A673 (cell line): ENCODE measurements at regions not wholly inside any gene's neighbourhood (a gene's known extent, or its start where the extent isn't known, plus 50 kb on each side); places are given as distances from the start of the nearest gene placed in this dataset.

Experiments
- BruUV-seq: library from RNA; stranded (reverse); fragments of 400-500 nt; replicated peaks from 2 replicates; lab custom pipeline; 2021; lab: Mats Ljungman, UMichigan
- CTCF ChIA-PET: fragments of 300-600 bp; sonication (Branson Sonifier 250); formaldehyde crosslinking; loops from one replicate; lab custom pipeline; 2022; ENCODE audit warnings: antibody characterized with exemption; lab: Charles Lee
- POLR2A ChIA-PET: fragments of 300-600 bp; sonication (Branson Sonifier 250); formaldehyde crosslinking; loops from one replicate; lab custom pipeline; 2022; ENCODE audit warnings: antibody characterized with exemption; ENCODE audit not compliant: low non-redundant PET; lab: Charles Lee
- DNase-seq: peaks from one replicate; pipeline ENCODE4 v3.0.0-alpha.2; 2015; ENCODE audit warnings: low spot score
- H3K27ac ChIP-seq: fragments of 200-600 bp; sonication (generic); 2 replicates; pipeline ENCODE4 v1.5.1; 2016; ENCODE audit warnings: mixed run types, low read depth, mild to moderate bottlenecking, mixed read lengths, antibody characterized with exemption, low read length; ENCODE audit not compliant: poor library complexity, severe bottlenecking
- H3K27me3 ChIP-seq: fragments of 200-600 bp; sonication (generic); replicated peaks from 2 replicates; pipeline ENCODE4 v1.6.1; 2017; ENCODE audit warnings: mixed run types, low read depth, mild to moderate bottlenecking, mixed read lengths, antibody characterized with exemption, low read length; ENCODE audit not compliant: insufficient read depth, poor library complexity
- H3K36me3 ChIP-seq: fragments of 200-600 bp; sonication (generic); 2 replicates; pipeline ENCODE4 v1.6.1; 2016; ENCODE audit warnings: mixed run types, mild to moderate bottlenecking, mixed read lengths, antibody characterized with exemption, low read length; ENCODE audit not compliant: insufficient read depth, poor library complexity, severe bottlenecking
- H3K4me1 ChIP-seq: fragments of 200-600 bp; sonication (generic); 2 replicates; pipeline ENCODE4 v1.6.1; 2017; ENCODE audit warnings: mixed run types, mild to moderate bottlenecking, mixed read lengths, antibody characterized with exemption, low read length; ENCODE audit not compliant: insufficient read depth, poor library complexity, severe bottlenecking
- H3K4me3 ChIP-seq: fragments of 200-600 bp; sonication (generic); 2 replicates; pipeline ENCODE4 v1.5.1; 2016; ENCODE audit warnings: low read depth, mixed run types, mild to moderate bottlenecking, mixed read lengths, low read length; ENCODE audit not compliant: poor library complexity, severe bottlenecking
- H3K9me3 ChIP-seq: fragments of 200-600 bp; sonication (generic); 2 replicates; pipeline ENCODE4 v1.6.1; 2016; ENCODE audit warnings: mixed run types, low read depth, mild to moderate bottlenecking, mixed read lengths, antibody characterized with exemption, low read length; ENCODE audit not compliant: poor library complexity, severe bottlenecking
- EZH2 ChIP-seq: fragments of 200-600 bp; sonication (generic); IDR thresholded peaks from 2 replicates; pipeline ENCODE4 v1.6.1; 2017; ENCODE audit warnings: borderline replicate concordance, low read depth, mild to moderate bottlenecking, mixed read lengths, antibody characterized with exemption, low read length; ENCODE audit not compliant: poor library complexity, severe bottlenecking
- intact Hi-C: fragments of 100-400 bp; cut with micrococcal nuclease; formaldehyde crosslinking; loops from one replicate; pipeline ENCODE4 v1.10.0; 2022; ENCODE audit not compliant: unreplicated experiment
- TF ChIP-seq, protein P1 (sequence below): fragments of 300-800, 200-600 bp; sonication (generic); conservative IDR thresholded peaks from 2 replicates; pipeline ENCODE4 v1.5.1; 2017; ENCODE audit warnings: low read depth, mild to moderate bottlenecking, antibody characterized with exemption, low read length, moderate library complexity, mixed read lengths

DNA sequence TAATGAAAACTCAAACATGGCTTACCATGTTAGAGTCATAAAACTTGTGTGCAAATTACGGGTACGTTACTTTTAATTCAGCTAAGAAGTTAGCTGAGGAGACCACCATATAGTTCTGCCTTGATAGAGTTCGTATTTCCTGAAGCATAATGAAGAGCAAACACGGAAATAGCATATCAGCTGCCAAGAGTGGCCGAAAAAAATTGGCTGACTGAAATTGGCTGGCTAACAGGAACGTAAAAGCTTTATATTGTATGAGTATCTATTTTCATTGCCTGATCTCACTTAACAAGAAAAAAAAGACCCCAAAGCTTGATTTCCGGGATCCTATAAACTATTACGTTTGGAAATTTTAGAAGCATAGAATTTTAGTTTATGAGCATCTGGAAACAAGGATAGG lies 1222.9 kb downstream of the ZPLD1 start:
- TF ChIP-seq, protein P1, sequence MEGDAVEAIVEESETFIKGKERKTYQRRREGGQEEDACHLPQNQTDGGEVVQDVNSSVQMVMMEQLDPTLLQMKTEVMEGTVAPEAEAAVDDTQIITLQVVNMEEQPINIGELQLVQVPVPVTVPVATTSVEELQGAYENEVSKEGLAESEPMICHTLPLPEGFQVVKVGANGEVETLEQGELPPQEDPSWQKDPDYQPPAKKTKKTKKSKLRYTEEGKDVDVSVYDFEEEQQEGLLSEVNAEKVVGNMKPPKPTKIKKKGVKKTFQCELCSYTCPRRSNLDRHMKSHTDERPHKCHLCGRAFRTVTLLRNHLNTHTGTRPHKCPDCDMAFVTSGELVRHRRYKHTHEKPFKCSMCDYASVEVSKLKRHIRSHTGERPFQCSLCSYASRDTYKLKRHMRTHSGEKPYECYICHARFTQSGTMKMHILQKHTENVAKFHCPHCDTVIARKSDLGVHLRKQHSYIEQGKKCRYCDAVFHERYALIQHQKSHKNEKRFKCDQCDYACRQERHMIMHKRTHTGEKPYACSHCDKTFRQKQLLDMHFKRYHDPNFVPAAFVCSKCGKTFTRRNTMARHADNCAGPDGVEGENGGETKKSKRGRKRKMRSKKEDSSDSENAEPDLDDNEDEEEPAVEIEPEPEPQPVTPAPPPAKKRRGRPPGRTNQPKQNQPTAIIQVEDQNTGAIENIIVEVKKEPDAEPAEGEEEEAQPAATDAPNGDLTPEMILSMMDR: no peak
- TF ChIP-seq EZH2: no peak
- Histone ChIP-seq H3K27ac (no peak overlapping the region), H3K36me3 (no peaks in the 10 kb centered on the region), H3K9me3 (no peaks in the 10 kb centered on the region), H3K27me3 (no peaks in the 10 kb centered on the region), H3K4me1 (no peaks in the 10 kb centered on the region), H3K4me3 (no peak overlapping the region)
- no TSS peak for BruUV-seq
- DNase-seq: no peak
- CTCF ChIA-PET: no interaction called here
- intact Hi-C loops: no loop called here
- POLR2A ChIA-PET: no interaction called here

DNA sequence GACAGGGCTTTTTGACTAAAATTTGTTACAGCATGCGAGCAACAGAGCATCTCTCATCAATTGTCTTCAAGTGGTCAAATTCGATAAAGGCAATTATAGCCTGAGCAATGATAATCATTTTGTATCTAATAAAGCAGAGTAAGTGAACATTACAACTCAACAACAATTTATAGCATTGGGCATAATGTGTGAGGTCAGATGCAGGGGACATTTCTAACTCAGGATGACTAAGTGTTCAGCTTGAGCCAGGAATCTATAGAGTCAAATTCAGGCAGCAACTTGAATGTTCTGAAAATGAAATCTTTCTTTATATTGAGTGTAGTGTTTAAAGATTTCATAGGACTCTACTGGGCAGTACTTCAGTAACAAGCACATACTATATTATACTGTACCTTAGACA lies 1226.0 kb downstream of the ZPLD1 start:
- no peak for TF ChIP-seq EZH2
- TF ChIP-seq, protein P1: no peak
- DNase-seq: no peak
- no TSS peak for BruUV-seq
- POLR2A ChIA-PET: no interaction called here
- intact Hi-C loops: no loop called here
- no peak overlapping the region for H3K27ac ChIP-seq
- no peak overlapping the region for H3K4me3 ChIP-seq
- no peaks in the 10 kb centered on the region for H3K36me3 ChIP-seq
- H3K9me3 ChIP-seq: no peaks in the 10 kb centered on the region
- CTCF ChIA-PET: no interaction called here
- H3K27me3 ChIP-seq: no peaks in the 10 kb centered on the region
- no peaks in the 10 kb centered on the region for H3K4me1 ChIP-seq

DNA sequence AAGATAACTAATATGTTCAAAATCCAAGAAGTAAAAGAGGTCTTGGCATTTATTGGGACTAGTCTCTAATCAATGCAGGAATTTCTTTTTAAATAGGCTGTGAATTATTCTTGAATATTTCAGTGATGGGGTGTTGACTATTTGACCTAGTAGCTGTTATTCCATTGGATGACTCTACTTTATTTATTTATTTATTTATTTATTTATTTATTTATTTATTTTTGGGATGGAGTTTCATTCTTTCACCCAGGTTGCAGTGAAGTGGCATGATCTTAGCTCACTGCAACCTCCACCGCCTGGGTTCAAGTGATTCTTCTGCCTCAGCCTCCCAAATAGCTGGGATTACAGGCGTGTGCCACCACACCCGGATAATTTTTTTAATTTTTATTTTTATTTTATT lies 1227.8 kb downstream of the ZPLD1 start:
- POLR2A ChIA-PET: no interaction called here
- no peak overlapping the region for H3K27ac ChIP-seq
- no peaks in the 10 kb centered on the region for H3K36me3 ChIP-seq
- no peaks in the 10 kb centered on the region for H3K27me3 ChIP-seq
- DNase-seq: no peak
- no TSS peak for BruUV-seq
- H3K4me1 ChIP-seq: no peaks in the 10 kb centered on the region
- H3K4me3 ChIP-seq: no peak overlapping the region
- no peak for TF ChIP-seq EZH2
- TF ChIP-seq, protein P1: no peak
- intact Hi-C loops: no loop called here
- CTCF ChIA-PET: no interaction called here
- no peaks in the 10 kb centered on the region for H3K9me3 ChIP-seq
